GM21381 (cell line): ENCODE measurements at regions not wholly inside any gene's neighbourhood (a gene's known extent, or its start where the extent isn't known, plus 50 kb on each side); places are given as distances from the start of the nearest gene placed in this dataset.
"Not testable (repeated sequence)": the region's sequence is repeated elsewhere in the genome, so short reads cannot be mapped to it uniquely, and the experiment has no call there.

Experiments used
- ATAC-seq: cut with Tn5 transposase; IDR thresholded peaks from one replicate; pipeline ENCODE4 v1.9.1; 2021; ENCODE audit warnings: mild to moderate bottlenecking, moderate library complexity; ENCODE audit not compliant: unreplicated experiment

DNA sequence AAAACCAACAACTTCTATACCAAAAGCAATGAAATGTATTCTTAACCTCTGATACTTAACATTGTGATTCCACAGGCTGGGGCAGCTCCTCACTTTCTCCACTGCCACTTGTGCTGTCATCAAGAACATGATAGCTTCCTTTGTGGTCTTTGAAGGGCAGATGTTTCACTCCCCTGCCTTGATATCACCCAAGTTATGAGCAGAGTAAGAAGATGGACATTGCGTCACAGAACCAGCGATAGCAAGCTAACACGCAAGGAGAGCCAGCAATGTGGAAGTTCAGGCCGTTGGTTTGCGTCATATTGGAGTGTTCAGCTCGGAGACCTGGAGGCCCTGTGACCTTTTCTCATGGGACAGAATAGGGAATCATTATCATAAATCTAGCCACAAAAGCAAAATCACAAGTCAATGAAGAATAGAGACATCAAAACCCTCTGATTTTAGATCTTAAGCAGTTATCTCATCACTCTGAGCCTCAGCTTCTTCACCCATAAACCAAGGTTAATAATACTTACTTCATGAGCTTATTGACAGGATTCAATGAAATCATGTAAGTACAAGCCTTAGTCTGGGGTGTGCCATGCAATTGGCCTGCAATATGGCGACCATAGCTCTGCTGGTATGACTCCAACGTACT, 183.8 kb upstream of the THBS1 start:
- no peak for ATAC-seq

GRCh38 chr15:39397883-39398282, 183.0 kb upstream of the THBS1 start:
- no peak for ATAC-seq

GRCh38 chr15:39399600-39399999, 181.3 kb upstream of the THBS1 start:
- ATAC-seq: no peak

- no peak for ATAC-seq
These were observed 180.9 kb upstream of the THBS1 start for GRCh38 chr15:39400002-39400401.

DNA sequence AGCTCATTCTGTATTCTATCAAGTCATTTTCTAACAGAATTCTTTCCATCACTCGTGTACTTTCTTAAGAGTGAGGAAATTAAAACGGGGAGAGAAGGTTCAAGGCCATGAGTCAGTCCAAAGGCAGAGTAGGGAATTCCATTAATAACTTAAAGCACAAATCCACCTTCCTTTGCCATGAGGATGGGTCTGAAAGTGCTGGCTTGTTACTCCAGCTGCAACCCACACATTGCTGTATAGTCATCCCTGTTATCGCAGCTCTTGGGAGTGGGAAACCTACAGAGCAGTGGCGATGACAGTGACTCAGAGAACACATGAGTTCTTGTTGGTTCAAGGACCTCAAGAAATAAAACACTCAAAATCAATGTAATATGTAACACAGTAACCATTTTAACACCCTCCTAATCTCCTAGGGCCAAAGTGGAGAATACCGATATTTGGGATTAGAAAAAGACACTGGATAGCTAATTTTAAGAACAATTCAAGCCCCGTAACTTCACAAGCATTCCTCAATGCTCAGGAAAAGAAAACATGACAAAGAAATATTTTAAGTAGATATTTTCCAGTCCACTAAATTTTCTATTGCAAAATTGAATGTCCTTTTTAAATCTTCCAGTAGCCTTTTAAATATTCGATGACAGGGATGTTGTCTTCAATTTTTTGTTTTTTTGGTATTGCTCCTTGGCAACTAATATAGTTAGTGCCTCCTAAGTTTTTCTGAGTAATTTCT, 179.9 kb upstream of the THBS1 start:
- no peak for ATAC-seq

GRCh38 chr15:39403640-39404117, 177.2 kb upstream of the THBS1 start:
- no peak for ATAC-seq

DNA sequence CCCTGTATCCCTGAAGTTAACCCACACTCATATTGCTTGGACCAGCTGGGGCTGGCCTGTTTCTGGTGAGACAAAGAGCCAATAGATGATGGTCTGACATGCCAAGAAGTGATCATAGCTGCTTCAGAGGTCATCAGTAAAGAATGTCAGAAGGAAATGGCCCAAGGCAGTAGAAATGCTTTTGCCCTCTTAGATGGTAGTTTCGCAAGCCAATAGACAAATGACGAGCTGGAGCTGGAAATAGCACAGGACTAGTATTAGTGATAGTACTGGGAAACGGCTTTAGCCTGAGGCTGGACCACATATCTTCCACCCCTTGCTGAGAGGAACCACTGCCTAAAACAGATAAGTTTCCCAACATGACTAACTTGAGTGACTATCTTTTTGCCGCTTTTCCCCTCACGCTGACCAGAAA, 176.1 kb upstream of the THBS1 start:
- no peak for ATAC-seq

GRCh38 chr15:39406485-39406884, 174.4 kb upstream of the THBS1 start:
- peak; percentile 74 for ATAC-seq

DNA sequence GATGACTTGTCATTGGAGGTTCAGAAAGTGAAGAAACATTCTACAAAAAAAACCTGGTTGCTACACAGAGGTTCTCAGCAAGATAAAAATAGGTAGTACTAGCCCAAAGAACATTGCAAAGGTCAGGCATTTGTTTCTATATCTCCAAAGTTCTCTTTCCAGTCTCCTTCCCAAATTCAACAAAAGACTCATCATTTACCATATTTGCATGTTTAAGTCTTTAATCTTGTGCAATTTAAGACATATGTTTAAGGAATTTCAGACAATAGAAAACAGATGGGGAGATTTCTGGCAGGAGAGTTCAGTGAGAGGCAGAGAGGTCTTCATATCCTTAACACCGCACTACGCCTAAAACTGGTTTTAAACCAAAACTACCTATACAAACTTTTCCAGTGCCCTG, 173.8 kb upstream of the THBS1 start:
- no peak for ATAC-seq

DNA sequence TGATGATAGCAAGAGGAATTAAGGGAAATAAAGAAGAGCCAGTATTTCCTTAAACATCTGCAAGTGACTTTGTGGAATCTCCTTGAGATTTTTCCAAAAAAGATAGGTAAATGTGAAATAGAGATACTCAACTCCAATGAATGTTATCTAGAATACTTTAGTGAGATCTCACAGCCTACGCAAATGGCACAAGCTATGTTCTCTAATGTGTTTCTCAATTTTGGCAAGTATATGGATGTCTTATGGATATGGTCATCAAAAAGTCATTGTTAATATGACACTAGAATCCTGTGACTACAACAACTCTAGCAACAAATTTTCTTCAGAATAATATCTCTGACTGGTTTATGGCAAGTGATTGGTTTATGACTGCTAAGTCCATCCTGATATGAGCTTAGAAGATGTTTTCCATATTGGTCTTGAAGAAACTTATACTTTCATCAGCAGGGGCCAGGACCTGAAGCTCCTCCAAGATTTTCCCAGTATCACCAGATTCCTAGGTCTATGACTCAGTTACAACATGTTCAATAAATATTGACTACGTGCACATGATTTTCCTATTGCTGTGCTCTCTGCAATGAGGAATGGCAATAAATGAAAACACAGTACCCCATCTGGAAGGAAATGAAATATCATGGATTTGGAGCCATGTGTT, 170.9 kb upstream of the THBS1 start:
- no peak for ATAC-seq

GRCh38 chr15:39411102-39411989, 169.5 kb upstream of the THBS1 start:
- peak; percentile 94 for ATAC-seq

DNA sequence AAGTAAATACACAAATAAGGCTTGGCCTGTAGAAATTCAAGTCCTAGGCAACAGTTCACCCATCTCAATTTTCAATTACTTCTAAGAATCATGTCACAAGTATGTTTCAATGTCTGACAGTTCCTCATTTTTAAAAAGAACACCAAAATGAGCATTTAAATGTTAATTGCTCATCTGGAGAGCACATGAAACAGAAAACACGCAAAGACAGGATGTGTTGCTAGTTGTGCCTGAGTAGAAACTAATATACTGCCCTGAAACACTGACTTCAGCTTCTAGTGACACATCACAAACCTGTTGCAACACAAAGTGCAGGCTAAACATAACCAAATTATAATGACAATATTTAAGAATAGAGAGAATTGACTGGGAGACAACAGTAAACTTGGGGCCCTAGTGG, 167.3 kb upstream of the THBS1 start:
- no peak for ATAC-seq

DNA sequence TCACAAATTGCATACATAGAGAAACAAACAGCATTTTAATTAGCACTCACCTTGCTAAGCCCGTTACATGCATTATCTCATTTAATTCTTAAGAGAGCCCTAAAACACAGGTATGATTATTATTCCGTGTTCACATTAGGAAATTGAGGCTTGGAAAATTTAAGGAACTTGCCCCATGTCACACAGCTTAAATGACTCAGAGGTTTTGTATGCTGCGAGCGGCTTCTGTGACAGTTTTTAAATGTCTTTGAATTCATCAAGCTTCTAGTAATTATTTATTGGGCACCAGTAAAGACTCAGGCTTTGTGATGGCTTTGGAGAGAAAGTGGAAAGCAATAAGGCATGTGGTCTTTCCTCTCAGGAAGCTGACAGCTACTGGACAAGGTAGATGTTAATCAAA, 166.7 kb upstream of the THBS1 start:
- no peak for ATAC-seq

DNA sequence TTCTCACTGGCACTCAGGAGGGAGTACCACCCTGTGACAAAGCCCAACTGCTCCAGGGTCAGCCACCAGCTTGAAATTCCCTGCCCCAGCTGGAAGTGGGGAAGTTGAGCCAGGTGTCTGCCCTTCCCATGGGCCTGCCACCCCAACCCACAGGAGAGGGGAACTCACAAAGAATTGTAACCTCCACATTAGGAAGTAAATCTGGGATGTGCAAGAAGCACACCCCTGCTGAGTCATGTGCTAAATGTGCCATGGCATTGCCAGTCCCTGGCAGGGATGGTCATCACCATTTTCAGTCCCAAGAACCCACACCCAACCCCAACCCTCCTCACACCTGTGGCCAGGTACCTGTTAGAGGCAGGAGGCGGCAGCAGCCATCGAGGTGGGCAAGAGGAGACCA, 165.2 kb upstream of the THBS1 start:
- no peak for ATAC-seq

DNA sequence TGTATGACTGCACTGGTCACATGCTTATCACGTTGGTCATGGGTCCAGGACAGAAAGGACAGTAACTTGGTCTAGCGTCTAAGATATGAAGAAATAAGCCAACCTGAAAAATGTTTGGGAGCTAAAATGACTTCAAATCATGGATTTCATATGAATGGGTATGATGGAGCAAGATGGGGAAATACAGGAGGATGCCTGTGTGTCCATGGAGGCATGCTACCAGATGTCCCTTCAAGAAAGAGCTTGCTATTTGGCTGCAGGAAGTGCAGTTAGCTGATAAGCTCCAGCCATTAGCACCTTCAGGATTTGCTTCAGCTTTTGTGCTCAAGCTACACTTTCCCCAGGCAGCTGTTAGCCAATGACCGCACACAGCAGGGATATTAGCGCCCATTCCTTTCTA, 164.6 kb upstream of the THBS1 start:
- no peak for ATAC-seq

- ATAC-seq: no peak
These were observed 163.3 kb upstream of the THBS1 start for GRCh38 chr15:39417366-39418134.

DNA sequence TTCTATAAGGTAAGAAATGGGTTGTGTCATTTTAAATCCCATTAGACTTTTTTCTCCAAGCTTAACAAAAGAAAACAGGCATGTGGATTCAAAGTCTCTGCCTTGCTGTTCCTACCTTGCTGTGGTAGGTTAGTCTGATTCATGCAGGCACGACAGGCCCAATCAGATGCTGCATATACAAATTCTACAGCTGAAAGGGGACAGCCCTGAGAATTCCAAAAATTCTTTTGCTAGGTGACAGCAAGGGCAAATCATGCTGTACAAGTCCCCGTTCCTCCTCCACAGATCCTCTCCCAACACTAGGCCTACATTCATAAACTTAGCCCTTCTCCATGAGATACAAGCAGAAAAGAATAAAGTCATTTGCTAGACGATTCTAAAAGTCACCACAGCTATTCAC, 161.2 kb upstream of the THBS1 start:
- ATAC-seq: no peak

GRCh38 chr15:39420123-39420852, 160.6 kb upstream of the THBS1 start:
- ATAC-seq: not testable (repeated sequence)

DNA sequence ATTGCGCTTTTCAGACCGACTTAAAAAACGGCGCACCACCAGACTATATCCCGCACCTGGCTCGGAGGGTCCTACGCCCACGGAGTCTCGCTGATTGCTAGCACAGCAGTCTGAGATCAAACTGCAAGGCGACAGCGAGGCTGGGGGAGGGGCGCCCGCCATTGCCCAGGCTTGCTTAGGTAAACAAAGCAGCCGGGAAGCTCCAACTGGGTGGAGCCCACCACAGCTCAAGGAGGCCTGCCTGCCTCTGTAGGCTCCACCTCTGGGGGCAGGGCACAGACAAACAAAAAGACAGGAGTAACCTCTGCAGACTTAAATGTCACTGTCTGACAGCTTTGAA, 160.1 kb upstream of the THBS1 start:
- not testable (repeated sequence) for ATAC-seq
